Testis (tissue), 2 donors: ENCODE measurements at regions not wholly inside any gene's neighbourhood (a gene's known extent, or its start where the extent isn't known, plus 50 kb on each side); places are given as distances from the start of the nearest gene placed in this dataset.

Experiments used
- POLR2A ChIP-seq: fragments of 450-650 bp; IDR thresholded peaks from one replicate; pipeline ENCODE4 v1.6.1; 2017; ENCODE audit warnings: antibody characterized with exemption, mild to moderate bottlenecking, moderate library complexity
- TF ChIP-seq, protein P1 (sequence below), 3 experiments: fragments of 450-650 bp in 2 of 3; fragments of 200-600 bp in 1 of 3; sonication (generic) in 1 of 3; IDR thresholded peaks; one replicate each; pipeline ENCODE4 v1.5.1; 2016 to 2019; ENCODE audit warnings: antibody characterized with exemption in 3 of 3, mild to moderate bottlenecking in 2 of 3, moderate library complexity in 1 of 3

DNA sequence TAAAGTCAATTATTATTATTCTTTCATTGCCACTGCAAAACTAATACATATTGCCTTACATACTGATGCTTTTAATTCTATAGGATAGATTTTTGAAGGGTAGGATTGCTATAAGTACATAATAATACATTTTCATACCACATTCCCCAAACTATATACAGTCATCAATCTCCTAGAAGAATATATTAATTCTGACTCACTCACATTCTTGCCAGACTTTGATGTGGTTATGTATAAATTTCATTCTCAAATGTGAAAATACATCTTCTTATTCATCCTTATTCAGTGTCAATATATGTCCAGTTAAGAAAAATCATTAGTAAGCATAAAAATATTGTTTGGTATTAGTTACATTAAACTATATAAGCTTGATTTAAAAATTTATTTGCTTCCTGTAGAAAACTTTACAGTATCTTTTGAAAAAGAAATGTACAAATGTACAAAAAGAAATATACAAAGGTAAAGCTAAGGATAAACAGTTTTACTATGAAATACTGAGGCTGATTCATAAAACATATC lies 458.8 kb upstream of the CNTN5 start:
- TF ChIP-seq, protein P1, sequence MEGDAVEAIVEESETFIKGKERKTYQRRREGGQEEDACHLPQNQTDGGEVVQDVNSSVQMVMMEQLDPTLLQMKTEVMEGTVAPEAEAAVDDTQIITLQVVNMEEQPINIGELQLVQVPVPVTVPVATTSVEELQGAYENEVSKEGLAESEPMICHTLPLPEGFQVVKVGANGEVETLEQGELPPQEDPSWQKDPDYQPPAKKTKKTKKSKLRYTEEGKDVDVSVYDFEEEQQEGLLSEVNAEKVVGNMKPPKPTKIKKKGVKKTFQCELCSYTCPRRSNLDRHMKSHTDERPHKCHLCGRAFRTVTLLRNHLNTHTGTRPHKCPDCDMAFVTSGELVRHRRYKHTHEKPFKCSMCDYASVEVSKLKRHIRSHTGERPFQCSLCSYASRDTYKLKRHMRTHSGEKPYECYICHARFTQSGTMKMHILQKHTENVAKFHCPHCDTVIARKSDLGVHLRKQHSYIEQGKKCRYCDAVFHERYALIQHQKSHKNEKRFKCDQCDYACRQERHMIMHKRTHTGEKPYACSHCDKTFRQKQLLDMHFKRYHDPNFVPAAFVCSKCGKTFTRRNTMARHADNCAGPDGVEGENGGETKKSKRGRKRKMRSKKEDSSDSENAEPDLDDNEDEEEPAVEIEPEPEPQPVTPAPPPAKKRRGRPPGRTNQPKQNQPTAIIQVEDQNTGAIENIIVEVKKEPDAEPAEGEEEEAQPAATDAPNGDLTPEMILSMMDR (IDR thresholded peaks at IDR 0.05), result no peak
- TF ChIP-seq POLR2A, result no peak
